ENCODE measurements at regions not wholly inside any gene's neighbourhood (a gene's known extent, or its start where the extent isn't known, plus 50 kb on each side); places are given as distances from the start of the nearest gene placed in this dataset.

DNA sequence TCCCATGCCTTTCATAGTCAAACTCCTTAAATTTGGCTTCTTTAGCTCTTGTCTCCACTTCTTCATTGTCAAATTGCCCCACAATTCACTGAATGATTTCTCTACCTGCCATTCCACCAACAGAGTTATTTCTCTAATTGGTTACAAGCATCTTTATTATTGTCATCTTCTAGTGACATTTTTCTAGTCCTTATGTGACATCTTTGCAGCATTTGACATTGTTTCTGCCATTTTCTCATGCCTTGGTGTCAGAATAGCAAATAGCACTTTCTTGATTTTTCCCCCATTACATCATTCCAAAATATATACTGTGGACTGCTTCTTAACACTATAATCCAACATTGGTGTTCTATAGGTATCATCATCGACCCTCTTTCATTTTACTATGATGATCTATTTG is 137.7 kb upstream of the HDDC2 start (continued):
- TF ChIP-seq, protein P1, sequence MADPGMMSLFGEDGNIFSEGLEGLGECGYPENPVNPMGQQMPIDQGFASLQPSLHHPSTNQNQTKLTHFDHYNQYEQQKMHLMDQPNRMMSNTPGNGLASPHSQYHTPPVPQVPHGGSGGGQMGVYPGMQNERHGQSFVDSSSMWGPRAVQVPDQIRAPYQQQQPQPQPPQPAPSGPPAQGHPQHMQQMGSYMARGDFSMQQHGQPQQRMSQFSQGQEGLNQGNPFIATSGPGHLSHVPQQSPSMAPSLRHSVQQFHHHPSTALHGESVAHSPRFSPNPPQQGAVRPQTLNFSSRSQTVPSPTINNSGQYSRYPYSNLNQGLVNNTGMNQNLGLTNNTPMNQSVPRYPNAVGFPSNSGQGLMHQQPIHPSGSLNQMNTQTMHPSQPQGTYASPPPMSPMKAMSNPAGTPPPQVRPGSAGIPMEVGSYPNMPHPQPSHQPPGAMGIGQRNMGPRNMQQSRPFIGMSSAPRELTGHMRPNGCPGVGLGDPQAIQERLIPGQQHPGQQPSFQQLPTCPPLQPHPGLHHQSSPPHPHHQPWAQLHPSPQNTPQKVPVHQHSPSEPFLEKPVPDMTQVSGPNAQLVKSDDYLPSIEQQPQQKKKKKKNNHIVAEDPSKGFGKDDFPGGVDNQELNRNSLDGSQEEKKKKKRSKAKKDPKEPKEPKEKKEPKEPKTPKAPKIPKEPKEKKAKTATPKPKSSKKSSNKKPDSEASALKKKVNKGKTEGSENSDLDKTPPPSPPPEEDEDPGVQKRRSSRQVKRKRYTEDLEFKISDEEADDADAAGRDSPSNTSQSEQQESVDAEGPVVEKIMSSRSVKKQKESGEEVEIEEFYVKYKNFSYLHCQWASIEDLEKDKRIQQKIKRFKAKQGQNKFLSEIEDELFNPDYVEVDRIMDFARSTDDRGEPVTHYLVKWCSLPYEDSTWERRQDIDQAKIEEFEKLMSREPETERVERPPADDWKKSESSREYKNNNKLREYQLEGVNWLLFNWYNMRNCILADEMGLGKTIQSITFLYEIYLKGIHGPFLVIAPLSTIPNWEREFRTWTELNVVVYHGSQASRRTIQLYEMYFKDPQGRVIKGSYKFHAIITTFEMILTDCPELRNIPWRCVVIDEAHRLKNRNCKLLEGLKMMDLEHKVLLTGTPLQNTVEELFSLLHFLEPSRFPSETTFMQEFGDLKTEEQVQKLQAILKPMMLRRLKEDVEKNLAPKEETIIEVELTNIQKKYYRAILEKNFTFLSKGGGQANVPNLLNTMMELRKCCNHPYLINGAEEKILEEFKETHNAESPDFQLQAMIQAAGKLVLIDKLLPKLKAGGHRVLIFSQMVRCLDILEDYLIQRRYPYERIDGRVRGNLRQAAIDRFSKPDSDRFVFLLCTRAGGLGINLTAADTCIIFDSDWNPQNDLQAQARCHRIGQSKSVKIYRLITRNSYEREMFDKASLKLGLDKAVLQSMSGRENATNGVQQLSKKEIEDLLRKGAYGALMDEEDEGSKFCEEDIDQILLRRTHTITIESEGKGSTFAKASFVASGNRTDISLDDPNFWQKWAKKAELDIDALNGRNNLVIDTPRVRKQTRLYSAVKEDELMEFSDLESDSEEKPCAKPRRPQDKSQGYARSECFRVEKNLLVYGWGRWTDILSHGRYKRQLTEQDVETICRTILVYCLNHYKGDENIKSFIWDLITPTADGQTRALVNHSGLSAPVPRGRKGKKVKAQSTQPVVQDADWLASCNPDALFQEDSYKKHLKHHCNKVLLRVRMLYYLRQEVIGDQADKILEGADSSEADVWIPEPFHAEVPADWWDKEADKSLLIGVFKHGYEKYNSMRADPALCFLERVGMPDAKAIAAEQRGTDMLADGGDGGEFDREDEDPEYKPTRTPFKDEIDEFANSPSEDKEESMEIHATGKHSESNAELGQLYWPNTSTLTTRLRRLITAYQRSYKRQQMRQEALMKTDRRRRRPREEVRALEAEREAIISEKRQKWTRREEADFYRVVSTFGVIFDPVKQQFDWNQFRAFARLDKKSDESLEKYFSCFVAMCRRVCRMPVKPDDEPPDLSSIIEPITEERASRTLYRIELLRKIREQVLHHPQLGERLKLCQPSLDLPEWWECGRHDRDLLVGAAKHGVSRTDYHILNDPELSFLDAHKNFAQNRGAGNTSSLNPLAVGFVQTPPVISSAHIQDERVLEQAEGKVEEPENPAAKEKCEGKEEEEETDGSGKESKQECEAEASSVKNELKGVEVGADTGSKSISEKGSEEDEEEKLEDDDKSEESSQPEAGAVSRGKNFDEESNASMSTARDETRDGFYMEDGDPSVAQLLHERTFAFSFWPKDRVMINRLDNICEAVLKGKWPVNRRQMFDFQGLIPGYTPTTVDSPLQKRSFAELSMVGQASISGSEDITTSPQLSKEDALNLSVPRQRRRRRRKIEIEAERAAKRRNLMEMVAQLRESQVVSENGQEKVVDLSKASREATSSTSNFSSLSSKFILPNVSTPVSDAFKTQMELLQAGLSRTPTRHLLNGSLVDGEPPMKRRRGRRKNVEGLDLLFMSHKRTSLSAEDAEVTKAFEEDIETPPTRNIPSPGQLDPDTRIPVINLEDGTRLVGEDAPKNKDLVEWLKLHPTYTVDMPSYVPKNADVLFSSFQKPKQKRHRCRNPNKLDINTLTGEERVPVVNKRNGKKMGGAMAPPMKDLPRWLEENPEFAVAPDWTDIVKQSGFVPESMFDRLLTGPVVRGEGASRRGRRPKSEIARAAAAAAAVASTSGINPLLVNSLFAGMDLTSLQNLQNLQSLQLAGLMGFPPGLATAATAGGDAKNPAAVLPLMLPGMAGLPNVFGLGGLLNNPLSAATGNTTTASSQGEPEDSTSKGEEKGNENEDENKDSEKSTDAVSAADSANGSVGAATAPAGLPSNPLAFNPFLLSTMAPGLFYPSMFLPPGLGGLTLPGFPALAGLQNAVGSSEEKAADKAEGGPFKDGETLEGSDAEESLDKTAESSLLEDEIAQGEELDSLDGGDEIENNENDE (IDR thresholded peaks at IDR 0.05; ENCODE audit: insufficient replicate concordance, low read length) = no peak
- TF ChIP-seq NANOG (IDR thresholded peaks at IDR 0.05; ENCODE audit: insufficient read depth, low read depth, low read length, poor library complexity, severe bottlenecking) (no peak), CHD2 (IDR thresholded peaks at IDR 0.05; ENCODE audit: low read length) (no peak), SP4 (IDR thresholded peaks at IDR 0.05; ENCODE audit: low read length) (no peak), TAF7 (optimal IDR thresholded peaks at IDR 0.05; ENCODE audit: borderline replicate concordance, low read depth, low read length) (no peak), CTBP2 (IDR thresholded peaks at IDR 0.05; ENCODE audit: borderline replicate concordance, insufficient read depth, insufficient read length, low read length) (no peak), POU5F1 (IDR thresholded peaks at IDR 0.05; ENCODE audit: low read depth, low read length) (no peak), PHF8 (conservative IDR thresholded peaks at IDR 0.05; ENCODE audit: low read depth, low read length) (no peak), JUN (IDR thresholded peaks at IDR 0.05; ENCODE audit: low read depth, low read length) (no peak), POLR2A (IDR thresholded peaks at IDR 0.05; ENCODE audit: control extremely low read depth in 1 of 2, low read depth in 2 of 2, low read length in 2 of 2) (no peak)
- TF ChIP-seq, protein P2, sequence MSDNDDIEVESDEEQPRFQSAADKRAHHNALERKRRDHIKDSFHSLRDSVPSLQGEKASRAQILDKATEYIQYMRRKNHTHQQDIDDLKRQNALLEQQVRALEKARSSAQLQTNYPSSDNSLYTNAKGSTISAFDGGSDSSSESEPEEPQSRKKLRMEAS (IDR thresholded peaks at IDR 0.05) = no peak
- TF ChIP-seq, protein P3, sequence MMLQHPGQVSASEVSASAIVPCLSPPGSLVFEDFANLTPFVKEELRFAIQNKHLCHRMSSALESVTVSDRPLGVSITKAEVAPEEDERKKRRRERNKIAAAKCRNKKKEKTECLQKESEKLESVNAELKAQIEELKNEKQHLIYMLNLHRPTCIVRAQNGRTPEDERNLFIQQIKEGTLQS (IDR thresholded peaks at IDR 0.05; ENCODE audit: insufficient read depth, low read depth, low read length) = no peak

Measured in H1 (cell line).